AG08396 (cell line): ENCODE measurements at regions not wholly inside any gene's neighbourhood (a gene's known extent, or its start where the extent isn't known, plus 50 kb on each side); places are given as distances from the start of the nearest gene placed in this dataset.

Experiments
- DNase-seq: peaks from one replicate; pipeline ENCODE4 v3.0.0; 2012; ENCODE audit warnings: low spot score, mixed read lengths

DNA sequence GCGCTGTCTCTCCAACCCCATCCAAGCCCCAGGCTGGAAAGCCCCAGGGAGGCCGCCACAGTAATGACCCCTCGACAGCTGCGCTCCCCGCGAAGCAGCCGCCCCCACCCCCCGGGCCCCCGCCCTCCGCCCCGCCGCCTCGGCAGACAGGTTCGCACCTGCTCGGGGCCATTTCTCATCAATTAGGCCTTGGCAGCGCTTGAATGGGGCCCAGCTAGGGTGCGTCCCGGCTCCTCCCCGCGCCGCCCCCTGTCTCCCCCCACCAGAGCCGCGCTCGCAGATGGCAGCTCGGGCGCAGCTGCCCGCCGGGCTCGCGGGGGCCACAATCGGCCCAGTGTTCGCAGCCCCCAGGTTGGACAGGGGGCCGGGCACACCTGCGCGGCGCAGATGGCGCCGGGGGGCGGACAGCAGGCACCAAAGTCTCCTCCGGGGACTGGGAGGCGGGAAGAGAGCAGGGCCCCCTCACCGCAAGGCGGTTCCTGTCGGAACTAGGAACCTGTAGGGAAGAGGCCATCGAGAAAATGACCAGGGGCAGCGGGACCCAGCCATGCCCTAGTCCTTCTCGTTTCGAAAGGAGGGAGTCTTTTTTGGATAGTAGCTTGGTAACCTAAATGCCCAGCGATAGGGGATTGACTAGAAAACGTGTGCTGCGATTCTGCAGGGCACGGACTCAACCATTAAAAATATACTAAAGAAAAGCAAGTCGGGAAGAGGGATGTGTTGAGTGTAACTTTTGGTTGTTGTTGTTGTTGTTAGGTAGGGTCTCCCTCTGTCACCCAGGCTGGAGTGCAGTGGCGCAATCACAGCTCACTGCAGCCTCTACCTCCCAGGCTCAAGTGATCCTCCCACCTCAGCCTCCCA lies 83.2 kb upstream of the EYA2 start:
- no peak for DNase-seq

DNA sequence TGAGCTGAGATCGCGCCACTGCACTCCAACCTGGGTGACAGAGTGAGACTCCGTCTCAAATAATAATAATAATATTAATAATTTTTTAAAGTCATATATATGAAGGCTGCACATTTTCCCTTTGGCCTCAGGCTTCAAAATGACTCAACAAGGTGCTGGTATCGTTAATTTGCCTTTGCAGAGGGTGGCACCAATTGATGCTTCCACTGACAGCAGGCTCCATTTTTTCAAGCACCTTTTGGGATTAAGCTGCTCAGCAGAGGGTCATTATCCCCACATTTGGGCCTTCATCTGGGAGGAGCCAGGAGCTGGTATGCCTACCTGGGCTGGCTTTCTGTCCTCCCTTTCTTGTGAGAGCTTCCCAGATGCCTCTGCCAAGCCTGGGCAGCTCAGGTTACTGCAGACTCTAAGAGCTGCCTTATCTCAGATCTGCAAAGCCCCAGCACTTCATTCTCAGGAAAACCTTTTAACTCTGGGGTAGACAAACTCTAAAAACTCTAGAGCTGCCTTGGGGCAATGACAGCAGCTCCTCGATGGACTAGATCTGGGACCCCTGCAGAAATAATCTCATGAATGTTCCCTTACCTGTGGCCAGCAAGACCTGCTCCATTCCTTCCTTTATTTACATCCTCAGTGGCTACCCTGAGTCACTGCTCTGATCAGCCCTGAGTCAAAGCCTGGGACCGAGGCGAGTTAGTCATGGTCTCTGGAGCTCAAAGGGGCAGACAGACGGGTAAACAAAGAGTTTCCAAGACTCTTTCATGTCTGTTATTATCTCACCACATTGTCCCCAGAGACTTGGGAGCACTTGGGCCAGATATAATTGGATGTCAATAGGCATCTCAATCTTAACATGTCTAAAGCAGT lies 80.0 kb upstream of the EYA2 start:
- DNase-seq = peak; percentile 89

DNA sequence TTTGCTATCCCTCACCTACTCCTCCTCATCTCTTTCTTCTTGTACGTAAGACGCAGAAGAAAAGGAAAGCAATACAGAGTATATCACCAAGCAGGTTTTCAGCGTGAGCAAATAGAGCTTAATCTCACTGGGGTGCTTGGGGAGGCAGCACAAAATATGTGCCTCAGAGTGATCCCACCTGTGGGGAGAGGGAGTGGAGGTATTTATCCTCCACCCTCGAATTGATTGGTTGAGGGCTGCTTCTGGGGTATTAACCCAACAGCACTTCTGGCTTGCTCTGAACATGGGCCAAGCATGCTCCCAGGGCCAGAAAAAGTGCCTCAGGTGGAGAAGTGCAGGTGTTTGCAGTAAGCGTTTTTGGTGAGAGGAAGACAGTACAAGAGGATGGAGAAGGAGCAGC lies 78.5 kb upstream of the EYA2 start:
- no peak for DNase-seq

DNA sequence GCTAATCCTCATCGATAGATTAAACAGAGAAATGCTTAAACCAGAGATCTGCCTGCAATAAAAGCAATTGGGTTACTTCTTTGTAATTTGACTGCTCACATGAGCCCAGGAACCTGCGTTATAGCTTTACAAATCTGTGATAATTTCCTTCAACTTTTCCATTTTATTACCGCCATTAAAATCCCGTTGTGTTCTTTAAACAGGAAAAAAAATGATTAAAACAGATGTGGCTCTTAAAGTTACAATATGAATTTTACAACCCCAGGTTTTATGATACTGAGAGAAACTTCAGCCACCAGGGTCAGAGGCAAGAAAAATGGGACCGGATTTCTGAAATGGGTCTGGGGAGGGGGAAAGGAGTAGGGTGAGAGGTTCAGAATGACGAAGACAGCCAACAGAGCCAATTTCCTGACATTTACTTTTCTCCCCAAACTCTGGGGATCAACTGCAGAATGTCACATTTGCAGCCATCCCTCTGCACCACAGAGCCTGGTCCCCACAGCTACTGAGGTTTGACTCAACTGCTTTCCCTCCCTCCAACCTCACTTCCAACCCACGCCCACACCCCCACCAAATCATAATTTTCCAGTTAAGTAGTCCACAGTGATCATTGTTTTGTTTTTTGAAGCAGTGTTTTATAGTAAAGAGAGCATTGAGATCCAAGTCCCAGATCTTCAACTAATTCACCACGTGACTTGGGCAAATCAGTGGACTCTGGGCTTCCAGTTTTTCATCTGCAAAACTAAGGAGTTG lies 77.6 kb upstream of the EYA2 start:
- no peak for DNase-seq

DNA sequence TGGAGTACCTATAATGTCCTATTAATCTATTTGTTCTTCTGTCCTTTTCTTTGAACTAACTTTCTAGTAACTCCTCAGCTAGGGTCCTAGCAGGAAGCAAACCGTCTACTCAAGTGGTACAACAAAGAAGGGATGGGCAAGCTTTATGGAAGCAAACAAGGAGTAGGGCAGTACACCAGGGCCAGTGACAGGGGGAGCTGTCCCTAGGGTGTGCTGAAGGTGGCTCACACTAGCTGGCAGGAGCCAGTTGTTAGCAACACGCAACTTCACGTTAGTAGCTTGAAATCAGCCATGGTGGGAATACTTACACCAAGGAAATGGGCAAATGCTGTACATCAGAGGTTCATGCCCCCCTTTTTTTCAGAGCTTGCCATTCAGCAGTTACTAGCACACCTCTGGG lies 74.0 kb upstream of the EYA2 start:
- no peak for DNase-seq

DNA sequence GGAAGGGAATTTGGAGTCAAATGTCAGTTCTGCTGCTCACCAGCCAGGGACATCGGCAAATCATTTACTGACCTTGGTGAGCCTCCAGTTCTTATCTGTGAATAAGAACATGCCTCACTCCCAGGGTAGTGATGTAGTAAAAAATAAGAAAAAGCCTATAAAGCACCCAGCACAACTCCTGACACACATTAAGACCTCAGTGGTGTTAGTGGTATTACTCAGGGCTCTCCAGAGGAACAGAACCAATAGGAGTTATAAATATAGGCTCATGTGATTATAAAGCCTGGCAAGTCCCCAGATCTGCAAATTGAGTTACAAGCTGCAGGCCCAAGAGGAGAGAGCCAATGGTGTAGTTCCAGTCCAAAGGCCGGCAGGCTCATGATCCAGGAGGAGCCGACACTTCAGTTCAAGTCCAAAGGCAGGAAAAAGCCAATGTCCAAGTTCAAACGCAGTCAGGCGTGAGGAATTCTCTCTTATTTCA lies 71.3 kb upstream of the EYA2 start:
- no peak for DNase-seq

DNA sequence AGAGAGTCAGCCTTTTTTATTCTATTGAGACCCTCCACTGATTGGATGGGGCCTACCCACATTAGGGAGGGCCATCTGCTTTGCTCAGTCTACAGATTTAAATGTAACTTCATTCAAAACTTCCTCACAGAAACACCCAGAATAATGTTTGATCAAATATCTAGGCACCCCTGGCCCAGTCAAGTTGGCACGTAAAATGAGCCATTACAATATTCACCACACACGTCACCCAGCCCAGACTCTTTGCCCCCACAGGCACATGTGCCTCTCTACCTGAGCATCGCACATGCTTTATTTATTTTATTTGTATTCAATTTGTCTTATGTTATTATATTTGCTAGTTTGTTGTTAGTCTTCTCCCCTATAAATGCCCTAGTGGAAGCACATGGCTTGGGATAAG lies 70.9 kb upstream of the EYA2 start:
- DNase-seq = no peak

DNA sequence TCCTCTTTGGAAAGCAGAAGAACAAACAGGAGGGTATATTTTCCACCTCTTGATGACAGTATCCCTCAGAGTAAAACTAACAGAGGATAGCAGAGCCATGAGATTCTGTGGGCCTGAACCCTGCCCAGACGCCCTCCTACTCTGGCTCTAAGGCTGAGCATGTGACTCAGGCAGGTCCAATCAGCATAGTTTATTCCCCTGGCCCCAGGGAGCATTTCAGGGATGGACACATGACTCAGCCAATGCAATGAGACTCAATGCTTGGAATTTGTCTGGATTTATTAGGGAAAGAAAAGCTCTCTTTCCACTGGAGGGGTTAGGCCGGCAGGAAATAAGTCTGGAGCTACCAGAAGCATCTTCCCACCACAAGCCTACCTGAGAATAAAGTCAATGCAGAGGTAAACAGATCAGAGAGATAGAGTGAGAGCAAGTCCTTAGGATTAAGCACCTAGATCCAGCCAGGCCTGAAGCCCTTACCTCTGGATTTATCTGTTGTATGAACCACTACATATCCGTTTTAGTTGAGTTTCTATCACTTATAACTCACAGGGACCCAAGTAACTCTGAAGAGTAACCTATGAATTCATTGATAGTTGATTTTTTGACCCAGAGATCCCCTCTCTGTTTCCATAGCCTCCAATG lies 68.2 kb upstream of the EYA2 start:
- no peak for DNase-seq

DNA sequence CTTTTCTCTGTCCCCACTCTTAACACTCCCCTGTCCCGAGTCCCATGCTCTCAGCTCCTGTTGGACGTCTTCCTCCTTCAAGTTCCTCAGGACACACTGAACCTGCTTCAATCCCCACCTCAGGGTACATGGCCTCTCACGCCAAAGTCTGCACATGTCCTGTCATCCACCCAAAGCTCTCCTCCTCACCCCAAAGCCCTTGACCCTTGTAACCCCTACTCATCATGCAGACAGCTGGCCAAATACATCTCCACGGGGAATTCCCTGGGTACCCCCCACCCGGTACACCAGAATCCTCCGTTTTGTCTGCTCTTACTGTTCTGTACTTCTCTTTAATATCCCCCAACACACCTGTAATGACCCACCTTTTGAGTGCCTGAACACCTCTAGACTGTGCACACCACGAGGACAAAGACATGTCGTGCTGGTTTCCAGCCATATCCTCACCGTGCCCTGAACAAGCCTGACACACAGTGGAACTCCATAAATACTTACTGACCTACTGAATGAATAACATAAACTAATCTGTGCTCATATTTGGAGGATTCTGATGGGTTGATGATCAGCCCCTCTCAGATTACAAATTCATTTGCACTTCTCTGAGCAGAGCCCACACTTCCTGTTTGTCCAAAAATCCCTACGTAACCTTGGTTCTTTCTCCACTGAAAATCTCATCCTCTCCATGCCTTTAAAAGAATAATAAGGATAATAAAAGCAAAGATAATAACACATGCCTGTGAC lies 66.8 kb upstream of the EYA2 start:
- no peak for DNase-seq

DNA sequence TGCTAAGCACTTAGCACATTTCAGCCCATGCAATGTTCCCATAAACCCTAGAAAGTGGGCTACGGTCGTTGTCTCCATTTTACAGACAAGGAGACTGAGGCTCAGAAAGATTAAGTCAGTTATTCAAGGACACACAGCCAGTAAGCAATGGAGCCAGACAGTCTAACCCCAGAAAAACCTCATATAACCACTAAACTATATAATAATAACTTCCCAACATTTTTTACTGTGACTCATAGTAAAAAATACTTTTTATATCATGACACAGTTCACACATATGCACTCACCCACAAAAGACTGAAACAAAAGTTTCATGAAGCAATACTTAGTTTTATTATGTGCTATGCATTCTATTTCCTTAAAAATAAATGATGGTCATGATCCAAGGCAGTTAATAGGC lies 66.2 kb upstream of the EYA2 start:
- DNase-seq = peak; percentile 41

DNA sequence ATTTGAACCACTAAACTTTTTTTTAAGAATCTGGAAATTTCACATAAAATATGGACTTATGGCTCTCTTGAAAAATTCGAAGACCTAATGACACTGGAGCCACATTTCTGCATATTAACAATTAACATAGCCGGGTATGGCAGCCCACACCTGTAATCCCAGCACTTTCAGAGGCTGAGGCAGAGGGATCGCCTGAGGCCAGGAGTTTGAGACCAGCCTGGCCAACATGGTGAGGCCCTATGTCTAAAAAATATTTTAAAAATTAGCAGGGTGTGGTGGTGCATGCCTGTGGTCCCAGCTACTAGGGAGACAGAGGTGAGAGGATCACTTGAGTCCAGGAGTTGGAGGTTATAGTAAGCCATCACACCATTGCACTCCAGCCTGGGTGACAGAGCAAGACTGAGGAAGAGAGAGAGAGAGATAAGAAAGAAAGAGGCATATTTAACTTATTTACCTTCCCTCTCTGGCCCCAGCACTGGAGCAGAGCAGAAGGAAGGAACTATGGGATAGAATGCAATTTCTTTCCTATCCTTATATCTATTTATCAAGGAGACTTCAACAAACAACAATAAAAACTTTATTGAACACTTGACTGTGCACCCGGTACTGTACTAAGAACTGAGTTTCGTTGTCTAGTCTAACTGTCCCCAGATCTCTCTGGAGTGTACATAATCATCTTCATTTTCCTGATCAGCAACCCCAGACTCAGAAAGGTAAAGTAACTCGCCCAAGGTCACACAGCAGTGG lies 63.6 kb upstream of the EYA2 start:
- DNase-seq = no peak

DNA sequence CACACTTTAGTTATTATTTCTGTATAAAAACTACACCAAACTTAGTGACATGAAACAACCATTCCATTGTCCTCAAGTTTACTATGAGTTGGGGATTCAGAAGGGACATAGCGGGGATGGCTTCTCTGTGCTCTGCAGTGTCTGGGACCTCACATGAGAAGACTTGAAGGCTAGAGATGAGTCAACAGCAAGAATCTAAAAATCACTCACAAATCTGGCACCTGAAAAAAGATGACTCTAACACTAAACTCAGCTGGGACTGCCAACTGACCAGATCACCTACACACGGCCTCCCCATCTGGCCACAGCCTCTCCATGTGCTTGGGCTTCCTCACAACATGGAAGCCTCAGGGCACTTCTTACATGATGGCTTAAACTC lies 63.0 kb upstream of the EYA2 start:
- no peak for DNase-seq

DNA sequence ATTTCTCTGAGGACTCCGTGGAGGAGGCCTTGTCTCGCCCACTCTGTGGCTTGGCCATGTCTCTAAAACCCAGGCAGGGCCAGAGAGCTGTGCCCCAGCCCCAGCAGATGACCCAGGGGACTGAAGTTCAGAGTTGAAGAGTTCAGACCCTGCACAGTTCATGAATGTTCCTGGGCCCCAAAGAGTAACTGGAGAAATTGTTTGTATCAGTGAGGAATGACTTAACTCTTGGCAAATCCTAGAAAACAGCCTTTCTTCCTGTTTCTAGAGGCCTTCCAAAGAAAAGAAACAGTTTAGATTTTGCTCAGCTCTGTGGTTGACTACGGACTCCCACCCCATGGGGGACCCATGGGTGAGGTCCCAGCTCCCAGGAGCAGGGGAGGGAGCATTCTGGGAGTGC lies 62.1 kb upstream of the EYA2 start:
- no peak for DNase-seq

DNA sequence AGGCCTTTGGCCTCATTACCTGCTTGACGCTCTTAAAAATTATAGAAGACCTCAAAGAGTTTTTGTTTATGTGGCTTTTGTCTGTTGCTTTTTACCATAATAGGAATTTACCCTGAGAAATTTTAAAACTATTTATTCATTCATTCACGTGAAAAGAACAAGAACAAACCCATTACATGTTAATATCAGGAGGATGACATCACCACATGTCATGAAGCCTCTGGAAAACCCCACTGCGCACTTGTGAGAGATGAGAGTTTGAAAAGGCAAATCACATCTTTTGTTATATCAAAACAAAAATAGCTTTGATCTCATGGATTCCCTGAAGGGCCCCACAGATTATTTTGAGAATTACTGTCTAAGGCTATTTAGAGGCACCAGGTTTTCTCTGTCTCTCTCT lies 61.3 kb upstream of the EYA2 start:
- DNase-seq = no peak

DNA sequence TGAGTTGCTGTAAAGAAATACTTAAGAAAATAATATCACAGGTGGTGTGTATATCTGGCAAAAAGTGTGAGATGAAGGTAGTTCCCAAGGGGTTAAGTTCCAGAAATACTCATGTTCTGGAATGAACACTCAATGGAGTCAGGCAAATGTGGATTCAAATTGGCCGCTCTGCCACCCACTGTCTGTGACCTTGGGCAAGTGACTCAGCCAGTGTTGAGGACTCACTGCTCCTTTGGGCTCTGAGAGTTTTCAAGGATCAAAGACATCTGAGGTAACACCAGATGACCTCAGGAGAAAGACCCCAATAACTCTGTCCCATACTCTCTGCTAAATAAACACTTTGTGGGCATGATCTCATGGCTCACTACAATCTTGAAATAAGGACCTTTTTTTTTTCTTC lies 59.2 kb upstream of the EYA2 start:
- no peak for DNase-seq

DNA sequence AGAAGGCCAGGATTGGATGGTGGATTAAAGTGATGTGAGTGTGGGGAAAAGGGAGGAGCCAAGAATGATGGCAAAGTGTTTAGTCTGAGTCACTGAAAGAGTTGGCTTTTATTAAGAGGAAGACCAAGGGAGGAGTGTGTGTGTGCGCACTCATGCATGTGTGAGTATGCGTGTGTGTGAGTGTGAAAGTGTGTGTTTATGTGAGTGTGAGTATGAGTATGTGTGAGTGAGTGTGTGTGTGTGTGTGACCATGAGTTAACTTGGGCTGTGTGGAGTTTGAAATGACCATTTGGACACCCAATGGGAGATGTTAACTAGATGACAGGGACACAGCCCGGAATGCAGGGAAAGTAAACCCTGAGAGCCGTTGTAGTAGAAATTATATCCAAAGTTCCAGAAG lies 57.6 kb upstream of the EYA2 start:
- DNase-seq = no peak

DNA sequence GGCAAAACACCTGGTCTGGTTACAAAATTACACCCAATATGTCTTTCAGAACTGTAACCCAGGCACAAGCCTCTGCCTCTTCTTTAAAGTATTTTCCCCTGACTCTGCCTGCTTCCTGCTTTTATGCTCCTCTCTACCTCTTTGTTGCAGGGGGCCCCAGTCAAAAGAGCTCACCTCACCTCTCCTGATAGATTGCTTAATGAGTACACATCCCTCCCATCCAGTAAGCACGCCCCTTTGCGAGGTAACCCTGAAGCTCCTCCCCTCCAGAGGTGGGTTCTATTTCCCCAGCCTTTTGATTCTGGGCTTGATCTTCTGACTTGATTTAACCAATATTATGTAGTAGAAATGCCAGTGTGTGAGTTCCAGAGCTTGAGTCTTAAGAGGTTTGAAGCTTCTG lies 56.6 kb upstream of the EYA2 start:
- no peak for DNase-seq

DNA sequence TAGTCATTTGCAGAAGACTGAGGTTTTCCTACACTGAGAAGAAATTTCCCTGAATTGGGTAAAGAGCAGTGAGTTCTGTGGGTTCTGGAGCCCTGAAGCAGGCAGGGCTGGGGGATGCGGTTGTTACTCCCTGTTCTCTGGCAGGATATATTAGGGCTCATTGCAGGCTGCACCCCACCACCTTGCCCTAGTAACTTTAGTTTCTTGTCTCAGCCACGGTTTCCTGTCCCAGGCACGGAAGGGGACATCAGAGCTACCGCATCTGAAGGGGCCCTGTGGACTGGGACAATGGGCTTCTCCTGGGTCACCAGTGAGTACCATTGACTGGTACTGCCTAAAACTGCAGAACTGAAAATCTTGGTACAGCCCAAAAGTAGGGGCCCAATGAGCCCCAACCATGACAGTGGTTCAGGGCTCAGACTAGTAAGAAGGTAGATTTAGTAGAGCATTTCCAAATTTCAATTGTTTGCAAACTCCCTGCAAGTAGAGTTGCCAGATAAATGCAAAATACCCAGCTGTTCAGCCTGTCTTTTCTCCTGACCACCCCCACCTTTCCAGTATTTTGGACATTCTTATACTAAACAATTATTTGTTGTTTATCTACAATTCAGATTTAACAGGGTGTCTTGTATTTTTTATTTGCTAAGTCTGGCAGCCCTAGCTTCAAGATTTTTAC lies 54.5 kb upstream of the EYA2 start:
- DNase-seq = no peak
